ENCODE measurements at regions not wholly inside any gene's neighbourhood (a gene's known extent, or its start where the extent isn't known, plus 50 kb on each side); places are given as distances from the start of the nearest gene placed in this dataset.

DNA sequence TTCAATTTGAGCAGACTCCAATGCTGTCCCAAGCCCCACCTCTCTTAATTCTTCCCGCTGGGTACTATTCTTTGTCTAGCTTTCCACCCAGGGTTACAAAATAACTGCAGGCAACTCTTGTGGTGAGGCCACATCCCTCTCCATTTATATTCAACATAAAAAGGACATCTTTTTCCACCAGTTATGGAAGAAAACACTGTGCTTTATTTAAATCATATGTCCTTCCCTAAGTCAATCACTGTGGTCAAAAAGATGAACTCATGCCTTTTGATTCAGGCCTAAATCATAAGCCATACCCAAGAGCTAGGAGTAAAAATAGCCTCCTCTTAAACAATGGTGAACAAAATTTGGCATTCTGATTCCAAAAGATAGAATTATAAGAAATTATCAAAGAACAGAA lies 386.0 kb downstream of the SEMA3D start:
- no peak for TF ChIP-seq SPI1 (IDR thresholded peaks at IDR 0.05; ENCODE audit: borderline replicate concordance, insufficient read depth, low read depth, low read length)
- no peak for TF ChIP-seq IKZF2 (IDR thresholded peaks at IDR 0.05)
- TF ChIP-seq POLR2A (IDR thresholded peaks at IDR 0.05; ENCODE audit: low read depth, low read length) = no peak
- TF ChIP-seq CHD2 (IDR thresholded peaks at IDR 0.05; ENCODE audit: borderline replicate concordance, low read depth, low read length) = no peak

Data from GM12878 (cell line).